Ishikawa (cell line): ENCODE measurements at regions not wholly inside any gene's neighbourhood (a gene's known extent, or its start where the extent isn't known, plus 50 kb on each side); places are given as distances from the start of the nearest gene placed in this dataset.

Source experiments
- CEBPB ChIP-seq: IDR thresholded peaks from 2 replicates; pipeline ENCODE4 v1.6.1; 2012
- CREB1 ChIP-seq: IDR thresholded peaks from 2 replicates; pipeline ENCODE4 v1.6.1; 2012; ENCODE audit warnings: low read depth
- EGR1 ChIP-seq: IDR thresholded peaks from 2 replicates; pipeline ENCODE4 v1.6.1; 2012
- EP300 ChIP-seq: IDR thresholded peaks from 2 replicates; pipeline ENCODE4 v1.6.1; 2012; ENCODE audit warnings: borderline replicate concordance
- FOXM1 ChIP-seq: IDR thresholded peaks from 2 replicates; pipeline ENCODE4 v1.6.1; 2012; ENCODE audit warnings: low read depth, borderline replicate concordance
- MAX ChIP-seq: IDR thresholded peaks from 2 replicates; pipeline ENCODE4 v1.6.1; 2012
- NFIC ChIP-seq: IDR thresholded peaks from 2 replicates; pipeline ENCODE4 v1.6.1; 2012
- RAD21 ChIP-seq: IDR thresholded peaks from 2 replicates; pipeline ENCODE4 v1.6.1; 2012; ENCODE audit warnings: low read depth
- TAF1 ChIP-seq: IDR thresholded peaks from 2 replicates; pipeline ENCODE4 v1.6.1; 2012; ENCODE audit warnings: low read depth, mild to moderate bottlenecking
- TCF12 ChIP-seq: IDR thresholded peaks from 2 replicates; pipeline ENCODE4 v1.6.1; 2012; ENCODE audit warnings: low read depth
- TEAD4 ChIP-seq: IDR thresholded peaks from 2 replicates; pipeline ENCODE4 v1.6.1; 2012
- YY1 ChIP-seq: IDR thresholded peaks from 2 replicates; pipeline ENCODE4 v1.6.1; 2012; ENCODE audit warnings: low read depth
- ZBTB7A ChIP-seq: IDR thresholded peaks from 2 replicates; pipeline ENCODE4 v1.6.1; 2012; ENCODE audit warnings: low read depth
- TF ChIP-seq, protein P1 (sequence below): IDR thresholded peaks from 2 replicates; pipeline ENCODE4 v1.6.1; 2012
- TF ChIP-seq, protein P2 (sequence below): IDR thresholded peaks from 2 replicates; pipeline ENCODE4 v1.6.1; 2012; ENCODE audit warnings: low read depth, mild to moderate bottlenecking

- TF ChIP-seq CEBPB (no peak), TEAD4 (no peak), MAX (no peak), EP300 (no peak), EGR1 (no peak), FOXM1 (no peak), CREB1 (no peak), RAD21 (no peak), NFIC (no peak), YY1 (no peak), TAF1 (no peak), TCF12 (no peak), ZBTB7A (no peak)
- TF ChIP-seq, protein P1, sequence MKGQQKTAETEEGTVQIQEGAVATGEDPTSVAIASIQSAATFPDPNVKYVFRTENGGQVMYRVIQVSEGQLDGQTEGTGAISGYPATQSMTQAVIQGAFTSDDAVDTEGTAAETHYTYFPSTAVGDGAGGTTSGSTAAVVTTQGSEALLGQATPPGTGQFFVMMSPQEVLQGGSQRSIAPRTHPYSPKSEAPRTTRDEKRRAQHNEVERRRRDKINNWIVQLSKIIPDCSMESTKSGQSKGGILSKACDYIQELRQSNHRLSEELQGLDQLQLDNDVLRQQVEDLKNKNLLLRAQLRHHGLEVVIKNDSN, result no peak
- TF ChIP-seq, protein P2, sequence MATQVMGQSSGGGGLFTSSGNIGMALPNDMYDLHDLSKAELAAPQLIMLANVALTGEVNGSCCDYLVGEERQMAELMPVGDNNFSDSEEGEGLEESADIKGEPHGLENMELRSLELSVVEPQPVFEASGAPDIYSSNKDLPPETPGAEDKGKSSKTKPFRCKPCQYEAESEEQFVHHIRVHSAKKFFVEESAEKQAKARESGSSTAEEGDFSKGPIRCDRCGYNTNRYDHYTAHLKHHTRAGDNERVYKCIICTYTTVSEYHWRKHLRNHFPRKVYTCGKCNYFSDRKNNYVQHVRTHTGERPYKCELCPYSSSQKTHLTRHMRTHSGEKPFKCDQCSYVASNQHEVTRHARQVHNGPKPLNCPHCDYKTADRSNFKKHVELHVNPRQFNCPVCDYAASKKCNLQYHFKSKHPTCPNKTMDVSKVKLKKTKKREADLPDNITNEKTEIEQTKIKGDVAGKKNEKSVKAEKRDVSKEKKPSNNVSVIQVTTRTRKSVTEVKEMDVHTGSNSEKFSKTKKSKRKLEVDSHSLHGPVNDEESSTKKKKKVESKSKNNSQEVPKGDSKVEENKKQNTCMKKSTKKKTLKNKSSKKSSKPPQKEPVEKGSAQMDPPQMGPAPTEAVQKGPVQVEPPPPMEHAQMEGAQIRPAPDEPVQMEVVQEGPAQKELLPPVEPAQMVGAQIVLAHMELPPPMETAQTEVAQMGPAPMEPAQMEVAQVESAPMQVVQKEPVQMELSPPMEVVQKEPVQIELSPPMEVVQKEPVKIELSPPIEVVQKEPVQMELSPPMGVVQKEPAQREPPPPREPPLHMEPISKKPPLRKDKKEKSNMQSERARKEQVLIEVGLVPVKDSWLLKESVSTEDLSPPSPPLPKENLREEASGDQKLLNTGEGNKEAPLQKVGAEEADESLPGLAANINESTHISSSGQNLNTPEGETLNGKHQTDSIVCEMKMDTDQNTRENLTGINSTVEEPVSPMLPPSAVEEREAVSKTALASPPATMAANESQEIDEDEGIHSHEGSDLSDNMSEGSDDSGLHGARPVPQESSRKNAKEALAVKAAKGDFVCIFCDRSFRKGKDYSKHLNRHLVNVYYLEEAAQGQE, result no peak
Observed at GRCh38 chrX:125402807-125403206, 83.1 kb downstream of the TEX13C start.

DNA sequence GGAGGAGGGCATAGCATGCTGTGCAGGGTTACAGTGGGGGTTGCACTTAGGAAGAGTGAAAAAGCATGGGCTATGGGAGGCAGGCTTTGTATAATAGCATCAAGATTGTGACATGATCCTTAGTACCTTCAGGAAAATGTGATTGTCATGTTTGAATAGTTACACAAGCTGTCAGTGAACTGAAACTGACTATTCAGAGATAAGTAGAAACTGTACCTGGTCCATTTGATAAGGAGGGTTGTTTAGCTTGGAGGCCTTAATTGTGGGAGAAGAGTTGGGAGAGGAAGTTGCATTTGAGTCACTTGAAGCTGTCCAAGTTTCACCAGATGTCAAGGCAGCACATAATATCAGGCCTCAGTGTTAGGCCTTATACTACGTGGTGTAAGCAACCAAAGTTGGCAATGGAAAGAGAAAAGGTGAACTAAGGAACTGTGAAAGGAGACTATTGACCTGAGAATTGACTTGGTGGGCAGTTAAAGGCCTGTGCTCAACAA lies 85.0 kb downstream of the TEX13C start:
- TF ChIP-seq NFIC (no peak), TAF1 (no peak), YY1 (no peak), EGR1 (no peak), CEBPB (no peak), ZBTB7A (no peak), RAD21 (no peak), MAX (no peak), TCF12 (no peak), CREB1 (no peak), EP300 (no peak), TEAD4 (no peak), FOXM1 (no peak)
- TF ChIP-seq, protein P2, result no peak
- TF ChIP-seq, protein P1, result no peak

DNA sequence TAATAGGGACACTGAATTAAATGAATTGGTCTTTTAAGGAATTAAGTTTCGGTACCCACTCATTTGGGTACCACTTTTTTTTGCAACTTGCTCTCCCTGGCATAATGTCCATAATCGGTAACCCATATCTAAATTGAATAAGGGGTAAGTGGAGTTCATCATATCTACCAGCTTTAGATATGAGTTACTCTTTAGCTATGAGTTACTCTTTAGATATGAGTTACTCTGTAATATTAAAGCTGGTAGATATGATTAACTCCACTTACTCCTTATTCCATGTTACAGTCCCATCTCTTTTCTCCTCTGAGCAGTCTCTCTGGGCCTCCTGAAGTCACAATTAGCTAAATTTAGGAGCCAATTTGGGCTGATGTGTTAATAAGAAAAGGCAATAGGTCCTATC lies 85.7 kb downstream of the TEX13C start:
- TF ChIP-seq CEBPB (no peak), TCF12 (no peak), TEAD4 (no peak), YY1 (no peak), FOXM1 (no peak), NFIC (no peak), RAD21 (no peak), MAX (no peak), CREB1 (no peak), EGR1 (no peak), ZBTB7A (no peak), TAF1 (no peak), EP300 (no peak)
- TF ChIP-seq, protein P1, result no peak
- TF ChIP-seq, protein P2, result no peak
